ENCODE measurements at regions not wholly inside any gene's neighbourhood (a gene's known extent, or its start where the extent isn't known, plus 50 kb on each side); places are given as distances from the start of the nearest gene placed in this dataset.

DNA sequence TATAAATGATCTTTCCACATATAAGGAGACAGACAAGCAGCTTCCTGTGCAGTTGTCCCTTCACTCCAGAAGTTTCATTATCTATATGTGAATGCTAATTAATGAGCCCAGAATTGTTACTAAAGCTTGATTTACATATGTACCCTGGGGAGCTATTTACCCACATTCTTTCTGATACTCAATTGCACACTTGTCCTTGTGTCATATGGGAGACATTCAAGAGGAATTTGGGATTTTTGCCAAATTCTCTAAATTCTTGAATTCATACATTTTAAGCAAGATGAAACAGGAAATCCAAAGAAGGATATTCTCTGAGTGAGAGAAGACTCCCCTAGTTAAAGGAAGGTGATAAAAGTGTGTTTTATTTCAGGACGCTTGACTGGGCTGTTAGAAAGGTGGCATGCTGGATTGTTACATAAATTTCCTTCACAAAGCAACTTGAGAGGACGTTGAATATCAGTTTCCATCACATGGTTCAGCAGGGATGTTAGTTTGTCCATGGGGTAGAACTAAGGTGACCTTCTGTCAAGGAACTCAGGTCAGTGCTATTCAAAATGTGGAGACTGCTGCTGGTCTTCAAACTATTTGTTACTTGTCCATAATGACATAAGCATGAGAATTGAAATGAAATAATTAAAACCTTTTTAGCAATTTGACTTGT, 368.2 kb downstream of the IRS1 start:
- TF ChIP-seq, protein P1, sequence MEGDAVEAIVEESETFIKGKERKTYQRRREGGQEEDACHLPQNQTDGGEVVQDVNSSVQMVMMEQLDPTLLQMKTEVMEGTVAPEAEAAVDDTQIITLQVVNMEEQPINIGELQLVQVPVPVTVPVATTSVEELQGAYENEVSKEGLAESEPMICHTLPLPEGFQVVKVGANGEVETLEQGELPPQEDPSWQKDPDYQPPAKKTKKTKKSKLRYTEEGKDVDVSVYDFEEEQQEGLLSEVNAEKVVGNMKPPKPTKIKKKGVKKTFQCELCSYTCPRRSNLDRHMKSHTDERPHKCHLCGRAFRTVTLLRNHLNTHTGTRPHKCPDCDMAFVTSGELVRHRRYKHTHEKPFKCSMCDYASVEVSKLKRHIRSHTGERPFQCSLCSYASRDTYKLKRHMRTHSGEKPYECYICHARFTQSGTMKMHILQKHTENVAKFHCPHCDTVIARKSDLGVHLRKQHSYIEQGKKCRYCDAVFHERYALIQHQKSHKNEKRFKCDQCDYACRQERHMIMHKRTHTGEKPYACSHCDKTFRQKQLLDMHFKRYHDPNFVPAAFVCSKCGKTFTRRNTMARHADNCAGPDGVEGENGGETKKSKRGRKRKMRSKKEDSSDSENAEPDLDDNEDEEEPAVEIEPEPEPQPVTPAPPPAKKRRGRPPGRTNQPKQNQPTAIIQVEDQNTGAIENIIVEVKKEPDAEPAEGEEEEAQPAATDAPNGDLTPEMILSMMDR (IDR thresholded peaks at IDR 0.05): no peak
- Histone ChIP-seq H3K4me3 (no peak overlapping the region), H3K27ac (no peak overlapping the region)
- no peak for DNase-seq (ENCODE audit: low spot score)

DNA sequence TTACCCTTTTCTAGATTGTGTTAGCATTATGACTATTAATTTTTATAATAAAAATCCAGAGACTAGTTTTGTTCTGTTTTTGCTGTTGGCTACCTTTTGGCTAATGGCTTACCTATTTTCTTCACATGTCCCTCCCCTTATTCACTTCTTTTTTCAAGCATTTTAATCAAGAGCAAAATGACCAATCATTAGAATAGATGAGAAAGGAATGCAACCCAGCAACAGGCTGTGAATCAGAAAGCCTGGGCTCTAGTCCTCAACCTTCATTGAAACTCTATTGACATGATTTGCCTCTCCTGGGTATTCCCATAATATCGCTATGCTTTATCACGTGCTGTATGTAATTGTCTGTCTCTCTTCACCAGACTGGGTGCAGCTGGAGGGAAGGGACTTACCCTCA, 370.1 kb downstream of the IRS1 start:
- TF ChIP-seq, protein P1 (IDR thresholded peaks at IDR 0.05): no peak
- H3K27ac ChIP-seq: no peak overlapping the region
- H3K4me3 ChIP-seq: no peak overlapping the region
- no peak for DNase-seq (ENCODE audit: low spot score)

DNA sequence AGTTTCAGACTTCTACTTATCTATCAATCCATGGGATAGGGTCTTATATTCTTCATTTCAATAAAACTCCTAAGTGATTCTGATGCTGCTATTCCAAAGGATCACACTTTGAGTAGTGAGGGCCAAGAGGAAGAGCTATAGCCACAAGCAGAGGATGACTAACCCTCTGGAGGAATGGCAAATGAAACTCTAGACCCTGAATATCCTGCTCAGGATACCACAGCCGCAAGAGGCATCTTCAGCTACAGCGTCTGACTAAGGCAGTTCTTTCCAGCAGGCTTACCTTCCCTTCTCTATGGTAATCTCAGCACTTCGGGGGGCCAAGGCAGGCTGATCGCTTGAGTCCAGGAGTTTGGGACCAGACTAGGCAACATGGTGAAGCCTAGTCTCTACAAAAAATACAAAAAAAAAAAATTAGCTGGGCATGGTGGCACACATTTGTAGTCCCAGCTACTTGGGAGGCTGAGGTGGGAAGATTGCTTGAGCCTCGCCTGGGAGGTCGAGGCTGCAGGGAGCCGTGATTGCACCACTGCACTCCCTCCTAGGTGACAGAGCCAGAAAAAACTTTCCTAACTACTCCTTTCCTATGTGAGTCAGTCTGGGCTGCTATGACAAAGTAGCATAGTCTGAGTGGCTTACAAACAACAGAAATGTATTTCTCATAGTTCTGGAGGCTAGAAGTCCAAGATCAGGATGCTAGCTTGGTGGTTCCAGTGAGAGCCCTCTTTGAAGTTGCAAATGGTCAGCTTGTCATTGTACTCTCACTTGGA, 371.9 kb downstream of the IRS1 start:
- no peak for DNase-seq (ENCODE audit: low spot score)
- Histone ChIP-seq H3K4me3 (no peak overlapping the region), H3K27ac (no peak overlapping the region)
- TF ChIP-seq, protein P1 (IDR thresholded peaks at IDR 0.05): no peak

DNA sequence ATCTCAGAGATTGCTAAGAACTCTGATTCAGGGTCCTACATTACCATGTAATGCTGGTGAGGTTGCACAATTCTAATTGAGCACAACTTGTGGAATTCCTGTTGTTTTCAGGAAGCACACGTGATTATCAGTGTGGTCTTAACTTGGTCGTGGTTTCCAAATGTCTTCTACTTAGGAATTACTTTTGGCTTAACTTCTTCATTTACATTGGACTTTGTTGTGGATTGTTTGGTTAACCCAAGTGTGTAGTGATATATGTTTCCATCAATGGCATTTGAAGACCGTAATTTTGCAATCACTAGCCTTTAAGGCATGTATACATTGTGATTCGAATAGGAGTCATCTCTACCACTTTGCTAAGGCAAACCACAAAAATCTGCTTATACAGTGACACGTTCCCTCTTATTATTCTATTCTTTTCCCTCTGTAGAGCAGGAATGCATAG, 373.3 kb downstream of the IRS1 start:
- Histone ChIP-seq H3K4me3 (no peak overlapping the region), H3K27ac (no peak overlapping the region)
- TF ChIP-seq, protein P1 (IDR thresholded peaks at IDR 0.05): no peak
- DNase-seq (ENCODE audit: low spot score): no peak

DNA sequence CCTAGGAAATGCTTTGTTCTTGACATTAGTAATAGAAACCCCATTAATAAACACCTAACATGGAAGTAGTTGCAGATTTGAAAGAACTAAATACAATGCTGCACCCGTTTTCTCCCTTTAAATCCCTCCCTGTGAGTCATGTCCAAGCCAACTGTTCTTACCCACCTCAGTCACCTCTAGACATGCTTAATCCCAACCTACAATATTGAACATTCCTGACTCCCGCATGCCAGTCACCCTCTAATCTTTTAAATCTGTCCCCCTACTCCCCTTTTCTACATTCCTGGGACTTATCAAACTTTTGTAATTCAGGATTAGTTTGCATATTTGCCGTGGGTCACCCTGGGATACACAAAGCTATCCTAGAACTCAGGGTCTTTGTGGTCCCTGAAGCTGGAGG, 374.6 kb downstream of the IRS1 start:
- Histone ChIP-seq H3K27ac (no peak overlapping the region), H3K4me3 (no peak overlapping the region)
- DNase-seq (ENCODE audit: low spot score): no peak
- TF ChIP-seq, protein P1 (IDR thresholded peaks at IDR 0.05): no peak

DNA sequence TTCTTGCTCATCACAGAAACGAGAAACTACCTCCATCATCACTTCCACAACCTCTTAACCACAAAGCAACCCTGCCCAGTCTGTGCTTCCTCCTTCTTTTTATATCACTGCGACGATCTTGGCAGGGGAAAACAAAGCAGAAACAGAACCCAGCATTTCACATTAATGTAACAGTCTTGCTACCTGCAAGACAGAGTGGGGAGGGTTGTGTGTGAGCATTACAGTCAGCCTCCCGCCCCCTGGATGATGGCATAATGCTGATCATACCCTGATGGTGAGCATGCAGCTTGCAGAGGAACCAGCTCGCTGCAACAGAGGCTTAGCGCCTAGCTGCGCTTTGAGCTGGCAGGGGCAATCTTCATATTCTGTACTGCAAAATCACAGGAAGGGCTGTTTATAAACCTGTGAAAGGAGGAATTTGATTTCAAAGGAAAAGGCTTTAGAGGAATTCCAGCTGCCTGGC, 376.1 kb downstream of the IRS1 start:
- H3K4me3 ChIP-seq: peak overlapping the region; percentile 16
- TF ChIP-seq, protein P1 (IDR thresholded peaks at IDR 0.05): no peak
- H3K27ac ChIP-seq: no peak overlapping the region
- no peak for DNase-seq (ENCODE audit: low spot score)

DNA sequence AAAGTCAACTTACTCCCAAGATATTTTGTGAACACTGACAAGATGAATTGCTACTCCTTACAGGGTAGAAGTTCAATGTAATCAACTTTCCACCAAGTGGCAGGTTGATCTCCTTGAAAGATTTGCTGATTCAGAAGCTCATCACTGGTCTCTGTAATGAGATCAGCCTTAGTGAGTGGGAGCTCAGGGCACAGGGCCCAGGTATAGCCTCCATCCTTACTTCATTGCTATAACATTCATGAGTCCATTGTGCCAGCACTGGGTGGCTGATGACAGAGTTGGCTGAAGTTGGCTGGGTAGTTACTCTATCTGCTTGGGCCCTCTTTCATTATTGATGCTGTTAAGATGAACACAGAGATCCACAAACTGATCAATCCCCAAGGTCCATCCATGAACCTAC, 379.0 kb downstream of the IRS1 start:
- H3K27ac ChIP-seq: no peak overlapping the region
- H3K4me3 ChIP-seq: no peak overlapping the region
- TF ChIP-seq, protein P1 (IDR thresholded peaks at IDR 0.05): no peak
- DNase-seq (ENCODE audit: low spot score): no peak

Measured in coronary artery (tissue), 2 donors.